GM12878 (cell line): ENCODE measurements at regions not wholly inside any gene's neighbourhood (a gene's known extent, or its start where the extent isn't known, plus 50 kb on each side); places are given as distances from the start of the nearest gene placed in this dataset.

ENCODE experiments used
- ATAC-seq: fragments of 200-7000 bp; cut with Tn5 transposase; 3 replicates; pipeline ENCODE4 v1.9.1; 2020; ENCODE audit warnings: mild to moderate bottlenecking, moderate library complexity
- BruUV-seq: library from RNA; stranded (reverse); fragments of 400-500 nt; replicated peaks from 2 replicates; lab custom pipeline; 2021; lab: Mats Ljungman, UMichigan
- CTCF ChIA-PET: fragments of 300-600 bp; sonication (Branson Sonifier 250); formaldehyde crosslinking; extraction: SDS; loops from one replicate; lab custom pipeline; 2021; ENCODE audit warnings: inconsistent platforms; lab: Yijun Ruan, JAX
- POLR2A ChIA-PET: fragments of 350-600 bp; formaldehyde crosslinking; extraction: SDS; loops from one replicate; lab custom pipeline; 2021; ENCODE audit warnings: inconsistent platforms; lab: Charles Lee
- RAD21 ChIA-PET: fragments of 300-600 bp; sonication (Branson Sonifier 250); formaldehyde crosslinking; loops from one replicate; lab custom pipeline; 2023; ENCODE audit warnings: antibody characterized with exemption; ENCODE audit not compliant: unreplicated experiment; lab: Charles Lee
- SMC1A ChIA-PET: fragments of 300-600 bp; sonication (Branson Sonifier 250); formaldehyde crosslinking; loops from one replicate; lab custom pipeline; 2023; ENCODE audit not compliant: unreplicated experiment, uncharacterized antibody; lab: Charles Lee
- DNase-seq: peaks from one replicate; pipeline ENCODE4 v3.0.0-alpha.2; 2011; ENCODE audit warnings: low read depth, low spot score
- FAIRE-seq: peaks from 3 replicates; lab custom pipeline; 2011; peaks lifted over from hg19 to GRCh38; lab: Jason Lieb, UNC
- H2AFZ ChIP-seq: 2 replicates; pipeline ENCODE4 v1.6.0; 2011; ENCODE audit warnings: low read depth, low read length, control low read depth; ENCODE audit not compliant: control insufficient read depth
- H3K27ac ChIP-seq: 2 replicates; pipeline ENCODE4 v1.5.1; 2011; ENCODE audit warnings: control low read depth; ENCODE audit not compliant: control insufficient read depth, insufficient read depth
- H3K27me3 ChIP-seq, 2 experiments: replicated peaks in 1 of 2; 2 replicates each; pipeline versions ENCODE4 v1.6.0 to v1.6.1; 2011; ENCODE audit warnings: low read length in 1 of 2; ENCODE audit not compliant: control insufficient read depth in 2 of 2, insufficient read depth in 2 of 2
- H3K36me3 ChIP-seq, 2 experiments: 2 replicates each; pipeline ENCODE4 v1.5.1; 2011; ENCODE audit warnings: low read length in 1 of 2; ENCODE audit not compliant: control insufficient read depth in 2 of 2, insufficient read depth in 2 of 2
- H3K4me1 ChIP-seq: 2 replicates; pipeline ENCODE4 v1.6.1; 2011; ENCODE audit warnings: mild to moderate bottlenecking, low read length, moderate library complexity, mixed read lengths; ENCODE audit not compliant: control insufficient read depth, insufficient read depth
- H3K4me2 ChIP-seq: 2 replicates; pipeline ENCODE4 v1.6.0; 2011; ENCODE audit warnings: control low read depth; ENCODE audit not compliant: control insufficient read depth, insufficient read depth
- H3K4me3 ChIP-seq: fragments of 200-600 bp; sonication (generic); 2 replicates; pipeline ENCODE4 v1.5.1; 2016
- H3K79me2 ChIP-seq: 2 replicates; pipeline ENCODE4 v1.6.0; 2011; ENCODE audit warnings: low read length; ENCODE audit not compliant: control insufficient read depth, insufficient read depth
- H3K9ac ChIP-seq: 2 replicates; pipeline ENCODE4 v1.8.0; 2011; ENCODE audit warnings: low read length, control low read depth, mixed read lengths; ENCODE audit not compliant: control insufficient read depth, insufficient read depth
- H3K9me3 ChIP-seq: replicated peaks from 3 replicates; pipeline ENCODE4 v1.5.1; 2011; ENCODE audit warnings: mild to moderate bottlenecking, low read length; ENCODE audit not compliant: control insufficient read depth, insufficient read depth
- H4K20me1 ChIP-seq: 2 replicates; pipeline ENCODE4 v1.6.0; 2011; ENCODE audit not compliant: control insufficient read depth, insufficient read depth
- ASH2L ChIP-seq: fragments of 300-600, 200-600 bp; sonication (generic); IDR thresholded peaks from 2 replicates; pipeline ENCODE4 v1.6.1; 2017; ENCODE audit warnings: low read depth, mild to moderate bottlenecking, borderline replicate concordance
- ATF7 ChIP-seq: fragments of 450-650 bp; IDR thresholded peaks from 2 replicates; pipeline ENCODE4 v1.6.1; 2016; ENCODE audit warnings: low read depth, mild to moderate bottlenecking
- HDAC2 ChIP-seq: fragments of 200-600 bp; sonication (generic); IDR thresholded peaks from 2 replicates; pipeline ENCODE4 v1.6.1; 2017
- JUNB ChIP-seq: IDR thresholded peaks from 2 replicates; pipeline ENCODE4 v1.6.1; 2016; ENCODE audit warnings: antibody characterized with exemption, mild to moderate bottlenecking
- NFIC ChIP-seq: IDR thresholded peaks from 2 replicates; pipeline ENCODE4 v1.6.1; 2012; ENCODE audit warnings: low read depth, mild to moderate bottlenecking, inconsistent platforms, low read length, moderate library complexity
- NKRF ChIP-seq: fragments of 450-650 bp; conservative IDR thresholded peaks from 2 replicates; pipeline ENCODE4 v1.6.1; 2017; ENCODE audit warnings: mild to moderate bottlenecking, moderate library complexity
- SUZ12 ChIP-seq: fragments of 200-600 bp; sonication (generic); IDR thresholded peaks from one replicate; pipeline ENCODE4 v1.6.1; 2018; ENCODE audit warnings: antibody characterized with exemption, mild to moderate bottlenecking; ENCODE audit not compliant: unreplicated experiment
- TAF1 ChIP-seq: IDR thresholded peaks from 2 replicates; pipeline ENCODE4 v1.6.1; 2011; ENCODE audit warnings: mild to moderate bottlenecking, low read depth, low read length, borderline replicate concordance
- USF1 ChIP-seq: IDR thresholded peaks from 2 replicates; pipeline ENCODE4 v1.6.1; 2011; ENCODE audit warnings: borderline replicate concordance, low read depth, mild to moderate bottlenecking, moderate library complexity, mixed read lengths, low read length; ENCODE audit not compliant: insufficient read depth; ENCODE audit errors: extremely low read length
- whole genome bisulfite sequencing: methylation state at CpG from one replicate; pipeline ENCODE4 v1.1.6; 2016; ENCODE audit warnings: low lambda C conversion rate; ENCODE audit not compliant: insufficient replicate concordance, insufficient coverage; ENCODE audit errors: missing lambda C conversion rate; 5-methylcytosine and 5-hydroxymethylcytosine counted together
- in situ Hi-C: fragments of 300-500 bp; cut with MboI; formaldehyde crosslinking; loops from 9 replicates; pipeline ENCODE4 v1.14.3; 2018; ENCODE audit warnings: mixed read lengths
- intact Hi-C: fragments of 100-400 bp; cut with micrococcal nuclease; formaldehyde crosslinking; loops from one replicate; pipeline ENCODE4 v1.14.2; 2022; ENCODE audit not compliant: unreplicated experiment

- Histone ChIP-seq H2AFZ (no peak overlapping the region), H3K4me3 (no peak overlapping the region), H3K4me1 (no peaks in the 10 kb centered on the region), H3K36me3 (no peaks in the 10 kb centered on the region), H3K79me2 (no peaks in the 10 kb centered on the region), H3K27ac (no peak overlapping the region), H3K9ac (no peak overlapping the region), H3K27me3 (no peaks in the 10 kb centered on the region), H4K20me1 (no peaks in the 10 kb centered on the region), H3K9me3 (no peaks in the 10 kb centered on the region), H3K4me2 (no peak overlapping the region)
- SMC1A ChIA-PET: no interaction called here
- BruUV-seq: no TSS peak
- TF ChIP-seq JUNB (no peak), SUZ12 (no peak), HDAC2 (no peak), NFIC (no peak), NKRF (no peak), TAF1 (no peak), USF1 (no peak), ATF7 (no peak), ASH2L (no peak)
- intact Hi-C loops: no loop called here
- no peak for ATAC-seq
- RAD21 ChIA-PET: no interaction called here
- WGBS: 0% methylated on average over 1 of the region's 1 CpG
- no peak for DNase-seq
- no peak for FAIRE-seq
- CTCF ChIA-PET: no interaction called here
- in situ Hi-C loops: no loop called here
- POLR2A ChIA-PET: no interaction called here
Observed at GRCh38 chr2:220811115-220811514, 761.0 kb downstream of the EPHA4 start.
